Osteoblast (primary cell): ENCODE measurements at regions not wholly inside any gene's neighbourhood (a gene's known extent, or its start where the extent isn't known, plus 50 kb on each side); places are given as distances from the start of the nearest gene placed in this dataset.

ENCODE experiments used
- DNase-seq: peaks from one replicate; pipeline ENCODE4 v3.0.0; 2011; ENCODE audit warnings: low spot score, mixed read lengths; ENCODE audit not compliant: insufficient read length; ENCODE audit errors: missing footprints
- H2AFZ ChIP-seq: 2 replicates; pipeline ENCODE4 v1.6.0; 2011; ENCODE audit warnings: mild to moderate bottlenecking, low read length
- H3K27ac ChIP-seq: 2 replicates; pipeline ENCODE4 v1.5.1; 2011; ENCODE audit warnings: mild to moderate bottlenecking, low read depth, low read length, moderate library complexity
- H3K27me3 ChIP-seq: 2 replicates; pipeline ENCODE4 v1.6.0; 2012; ENCODE audit warnings: mild to moderate bottlenecking, control low read depth, inconsistent platforms, low read length, moderate library complexity; ENCODE audit not compliant: insufficient read depth
- H3K36me3 ChIP-seq: 2 replicates; pipeline ENCODE4 v1.5.1; 2011; ENCODE audit warnings: mild to moderate bottlenecking, low read length, control low read depth, moderate library complexity; ENCODE audit not compliant: insufficient read depth
- H3K4me1 ChIP-seq: 2 replicates; pipeline ENCODE4 v1.5.1; 2011; ENCODE audit warnings: mild to moderate bottlenecking, low read length, control low read depth, moderate library complexity; ENCODE audit not compliant: insufficient read depth
- H3K4me2 ChIP-seq: 2 replicates; pipeline ENCODE4 v1.6.0; 2011; ENCODE audit warnings: mild to moderate bottlenecking, low read length; ENCODE audit not compliant: insufficient read depth
- H3K4me3 ChIP-seq: fragments of 200-600 bp; sonication (generic); 3 replicates; pipeline ENCODE4 v1.5.1; 2012; ENCODE audit warnings: mild to moderate bottlenecking, low read length, inconsistent platforms; ENCODE audit not compliant: insufficient read depth
- H3K79me2 ChIP-seq: 2 replicates; pipeline ENCODE4 v1.6.0; 2012; ENCODE audit warnings: mild to moderate bottlenecking, low read length, control low read depth, inconsistent platforms; ENCODE audit not compliant: insufficient read depth
- H3K9me3 ChIP-seq: 2 replicates; pipeline ENCODE4 v1.5.1; 2011; ENCODE audit warnings: low read depth, low read length, control low read depth
- H4K20me1 ChIP-seq: 2 replicates; pipeline ENCODE4 v1.6.0; 2012; ENCODE audit warnings: mild to moderate bottlenecking, low read length, control low read depth; ENCODE audit not compliant: insufficient read depth
- TF ChIP-seq, protein P1 (sequence below): IDR thresholded peaks from 2 replicates; pipeline ENCODE4 v1.5.1; 2011; ENCODE audit warnings: mild to moderate bottlenecking, low read depth, low read length, moderate library complexity; ENCODE audit errors: extremely low read depth

DNA sequence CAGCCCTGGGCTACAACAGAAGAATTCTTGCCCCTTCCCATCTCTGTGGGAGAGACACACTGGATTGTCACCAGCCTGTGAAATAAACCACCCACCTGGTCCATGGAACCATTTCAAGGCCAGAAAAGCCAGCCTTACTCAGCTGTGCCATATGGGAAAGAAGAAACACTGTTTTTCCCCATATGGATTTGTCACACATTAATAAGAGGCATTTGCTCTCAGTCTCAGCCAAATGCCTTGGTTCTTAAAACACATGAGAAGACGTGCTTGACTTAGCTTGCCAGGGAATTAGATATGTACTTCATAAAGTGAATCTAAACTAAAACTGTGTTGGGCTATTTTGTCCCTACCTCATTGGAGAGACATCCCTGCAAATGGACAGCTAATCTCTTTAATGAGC, 308.6 kb upstream of the TNP1 start:
- Histone ChIP-seq H3K4me1 (no peaks in the 10 kb centered on the region), H3K4me3 (no peak overlapping the region), H3K4me2 (no peak overlapping the region), H3K27ac (no peak overlapping the region), H3K79me2 (no peaks in the 10 kb centered on the region), H3K36me3 (no peaks in the 10 kb centered on the region), H2AFZ (no peak overlapping the region), H3K9me3 (no peaks in the 10 kb centered on the region), H4K20me1 (no peaks in the 10 kb centered on the region), H3K27me3 (no peaks in the 10 kb centered on the region)
- TF ChIP-seq, protein P1, sequence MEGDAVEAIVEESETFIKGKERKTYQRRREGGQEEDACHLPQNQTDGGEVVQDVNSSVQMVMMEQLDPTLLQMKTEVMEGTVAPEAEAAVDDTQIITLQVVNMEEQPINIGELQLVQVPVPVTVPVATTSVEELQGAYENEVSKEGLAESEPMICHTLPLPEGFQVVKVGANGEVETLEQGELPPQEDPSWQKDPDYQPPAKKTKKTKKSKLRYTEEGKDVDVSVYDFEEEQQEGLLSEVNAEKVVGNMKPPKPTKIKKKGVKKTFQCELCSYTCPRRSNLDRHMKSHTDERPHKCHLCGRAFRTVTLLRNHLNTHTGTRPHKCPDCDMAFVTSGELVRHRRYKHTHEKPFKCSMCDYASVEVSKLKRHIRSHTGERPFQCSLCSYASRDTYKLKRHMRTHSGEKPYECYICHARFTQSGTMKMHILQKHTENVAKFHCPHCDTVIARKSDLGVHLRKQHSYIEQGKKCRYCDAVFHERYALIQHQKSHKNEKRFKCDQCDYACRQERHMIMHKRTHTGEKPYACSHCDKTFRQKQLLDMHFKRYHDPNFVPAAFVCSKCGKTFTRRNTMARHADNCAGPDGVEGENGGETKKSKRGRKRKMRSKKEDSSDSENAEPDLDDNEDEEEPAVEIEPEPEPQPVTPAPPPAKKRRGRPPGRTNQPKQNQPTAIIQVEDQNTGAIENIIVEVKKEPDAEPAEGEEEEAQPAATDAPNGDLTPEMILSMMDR: no peak
- no peak for DNase-seq

DNA sequence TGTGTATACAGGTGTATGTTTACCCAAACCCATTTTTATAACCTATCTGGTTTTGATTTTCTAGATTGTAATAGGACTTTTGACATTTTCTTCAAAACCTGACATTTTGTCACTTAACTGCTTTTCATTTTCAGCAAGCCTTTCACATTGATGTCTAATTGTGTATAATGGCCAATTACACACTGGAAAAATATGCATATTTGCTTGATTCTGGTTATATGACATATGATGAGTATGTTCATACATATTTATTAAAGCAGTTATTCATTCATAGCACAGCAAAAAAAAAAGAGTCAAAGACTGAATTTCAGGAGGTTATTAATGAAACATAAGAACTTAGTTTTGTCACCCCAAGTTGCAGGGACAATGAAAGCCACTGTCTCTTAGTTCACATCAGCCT, 307.7 kb upstream of the TNP1 start:
- no peaks in the 10 kb centered on the region for H3K9me3 ChIP-seq
- no peak overlapping the region for H3K27ac ChIP-seq
- H4K20me1 ChIP-seq: no peaks in the 10 kb centered on the region
- H3K36me3 ChIP-seq: no peaks in the 10 kb centered on the region
- peaks cover 5% of the 10 kb centered on the region for H3K4me1 ChIP-seq
- no peak overlapping the region for H3K4me3 ChIP-seq
- H3K79me2 ChIP-seq: no peaks in the 10 kb centered on the region
- H3K27me3 ChIP-seq: no peaks in the 10 kb centered on the region
- H3K4me2 ChIP-seq: no peak overlapping the region
- TF ChIP-seq, protein P1: no peak
- no peak for DNase-seq
- H2AFZ ChIP-seq: no peak overlapping the region

DNA sequence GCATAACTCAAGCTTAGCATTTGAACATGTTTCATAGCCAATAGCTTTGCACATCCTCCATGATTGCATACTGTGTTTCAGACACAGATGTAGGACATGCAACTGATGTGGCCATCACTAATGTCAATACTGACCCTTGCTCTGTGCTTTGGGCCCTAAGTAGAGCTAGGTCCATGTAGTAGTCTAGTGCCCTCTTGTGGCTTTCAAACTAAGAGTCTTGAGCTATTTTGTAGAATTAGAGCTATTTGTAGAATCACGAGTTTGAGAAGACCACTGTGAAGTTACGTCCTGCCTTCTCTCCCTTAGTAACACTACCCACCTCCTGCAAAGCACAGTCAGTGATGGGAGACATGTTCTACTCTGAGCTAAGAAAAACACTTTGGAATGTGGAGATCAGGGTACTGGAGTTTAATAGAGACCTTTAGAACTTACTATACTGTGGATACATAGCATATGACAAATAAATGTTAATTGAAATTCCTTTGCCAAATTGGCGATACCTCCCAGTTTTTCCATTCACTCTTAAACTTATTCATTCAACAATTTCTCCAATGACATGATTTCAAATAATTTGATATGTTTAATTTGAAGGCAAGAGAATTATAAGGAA, 306.5 kb upstream of the TNP1 start:
- DNase-seq: no peak
- no peaks in the 10 kb centered on the region for H3K36me3 ChIP-seq
- no peaks in the 10 kb centered on the region for H4K20me1 ChIP-seq
- no peak overlapping the region for H3K4me3 ChIP-seq
- no peak overlapping the region for H3K4me2 ChIP-seq
- no peaks in the 10 kb centered on the region for H3K9me3 ChIP-seq
- no peak overlapping the region for H2AFZ ChIP-seq
- TF ChIP-seq, protein P1: peak; percentile 64
- peaks cover 11% of the 10 kb centered on the region for H3K4me1 ChIP-seq
- no peaks in the 10 kb centered on the region for H3K27me3 ChIP-seq
- H3K27ac ChIP-seq: no peak overlapping the region
- H3K79me2 ChIP-seq: no peaks in the 10 kb centered on the region

DNA sequence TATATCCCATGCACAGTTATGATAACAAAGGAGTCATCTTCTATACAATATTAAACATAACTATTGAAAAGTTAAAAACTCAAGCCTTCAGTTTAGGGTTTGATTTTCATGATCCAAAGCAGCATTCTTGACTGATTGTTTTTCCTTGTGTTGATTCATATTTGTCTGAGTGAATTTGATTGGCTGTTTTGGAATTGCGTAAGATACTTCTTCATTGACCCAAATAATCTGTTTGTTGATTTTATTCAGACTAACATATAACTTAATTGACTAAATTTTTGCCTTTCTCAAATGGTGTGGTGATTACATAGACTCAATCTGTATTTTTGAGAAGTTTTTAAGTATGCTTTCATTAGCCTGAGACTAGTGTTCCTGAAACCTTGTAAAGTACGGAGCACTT, 305.7 kb upstream of the TNP1 start:
- Histone ChIP-seq H3K4me3 (no peak overlapping the region), H3K36me3 (no peaks in the 10 kb centered on the region), H2AFZ (no peak overlapping the region), H3K27ac (no peak overlapping the region), H4K20me1 (no peaks in the 10 kb centered on the region), H3K4me1 (peaks cover 11% of the 10 kb centered on the region), H3K4me2 (no peak overlapping the region), H3K9me3 (no peaks in the 10 kb centered on the region), H3K27me3 (no peaks in the 10 kb centered on the region), H3K79me2 (no peaks in the 10 kb centered on the region)
- DNase-seq: no peak
- TF ChIP-seq, protein P1: no peak
